ENCODE measurements at regions not wholly inside any gene's neighbourhood (a gene's known extent, or its start where the extent isn't known, plus 50 kb on each side); places are given as distances from the start of the nearest gene placed in this dataset.

DNA sequence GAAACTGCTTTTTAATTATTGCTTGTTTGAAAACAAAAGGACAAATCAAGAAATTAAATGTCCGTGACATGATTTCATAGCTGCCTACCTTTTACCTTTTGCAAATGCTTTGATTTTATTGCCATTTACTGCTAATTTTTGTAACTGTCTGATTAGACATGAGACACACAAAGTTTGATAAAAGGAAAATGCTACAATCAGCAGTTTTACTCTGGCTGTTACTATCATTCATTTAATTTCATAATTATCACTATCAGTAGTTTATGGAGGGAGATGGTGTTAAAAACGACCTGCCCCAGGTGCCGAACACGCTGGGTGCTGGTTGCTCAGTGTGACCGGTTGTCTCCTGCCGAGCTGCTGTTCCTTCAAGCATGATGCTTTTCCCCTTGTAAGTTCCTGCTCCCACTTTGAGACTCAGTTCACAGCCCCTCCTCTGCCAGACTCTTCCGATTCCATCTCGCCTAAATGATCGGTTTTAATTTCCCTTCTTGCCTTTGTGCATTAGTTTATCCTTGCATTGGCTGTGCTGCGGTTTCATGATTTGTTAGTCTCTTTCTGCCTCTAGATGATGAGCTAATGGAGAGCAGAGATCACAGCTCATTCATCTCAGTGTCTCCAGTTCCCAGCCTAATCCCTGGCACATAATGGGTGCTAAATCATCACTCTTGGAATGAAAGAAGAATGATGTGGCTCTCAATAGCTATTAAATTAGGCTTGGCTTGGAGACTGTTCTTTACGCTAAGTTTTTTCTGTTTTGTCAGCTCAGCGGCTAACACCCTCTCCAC, 110.6 kb downstream of the PFKFB3 start:
- Histone ChIP-seq H3K9me3 (ENCODE audit: insufficient read depth, low read length, severe bottlenecking) (no peaks in the 10 kb centered on the region), H2AFZ (ENCODE audit: low read depth, low read length) (no peak overlapping the region), H3K4me2 (ENCODE audit: insufficient read depth, low read length) (no peak overlapping the region), H3K27me3 (ENCODE audit: insufficient read depth, low read length, poor library complexity) (no peaks in the 10 kb centered on the region), H3K4me3 (ENCODE audit: low read depth in 1 of 2, low read length in 2 of 2) (no peak overlapping the region), H4K20me1 (ENCODE audit: insufficient read depth, low read length) (no peaks in the 10 kb centered on the region), H3K36me3 (ENCODE audit: insufficient read depth, low read length) (no peaks in the 10 kb centered on the region), H3K4me1 (ENCODE audit: insufficient read depth, low read length) (no peaks in the 10 kb centered on the region), H3K79me2 (ENCODE audit: insufficient read depth, low read length) (no peaks in the 10 kb centered on the region), H3K9ac (ENCODE audit: low read depth, low read length) (no peak overlapping the region), H3K27ac (ENCODE audit: low read length) (no peak overlapping the region)
- TF ChIP-seq, protein P1, sequence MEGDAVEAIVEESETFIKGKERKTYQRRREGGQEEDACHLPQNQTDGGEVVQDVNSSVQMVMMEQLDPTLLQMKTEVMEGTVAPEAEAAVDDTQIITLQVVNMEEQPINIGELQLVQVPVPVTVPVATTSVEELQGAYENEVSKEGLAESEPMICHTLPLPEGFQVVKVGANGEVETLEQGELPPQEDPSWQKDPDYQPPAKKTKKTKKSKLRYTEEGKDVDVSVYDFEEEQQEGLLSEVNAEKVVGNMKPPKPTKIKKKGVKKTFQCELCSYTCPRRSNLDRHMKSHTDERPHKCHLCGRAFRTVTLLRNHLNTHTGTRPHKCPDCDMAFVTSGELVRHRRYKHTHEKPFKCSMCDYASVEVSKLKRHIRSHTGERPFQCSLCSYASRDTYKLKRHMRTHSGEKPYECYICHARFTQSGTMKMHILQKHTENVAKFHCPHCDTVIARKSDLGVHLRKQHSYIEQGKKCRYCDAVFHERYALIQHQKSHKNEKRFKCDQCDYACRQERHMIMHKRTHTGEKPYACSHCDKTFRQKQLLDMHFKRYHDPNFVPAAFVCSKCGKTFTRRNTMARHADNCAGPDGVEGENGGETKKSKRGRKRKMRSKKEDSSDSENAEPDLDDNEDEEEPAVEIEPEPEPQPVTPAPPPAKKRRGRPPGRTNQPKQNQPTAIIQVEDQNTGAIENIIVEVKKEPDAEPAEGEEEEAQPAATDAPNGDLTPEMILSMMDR (IDR thresholded peaks at IDR 0.05; ENCODE audit: borderline replicate concordance, extremely low read depth, low read length, poor library complexity, severe bottlenecking), result no peak
- no peak for TF ChIP-seq EZH2 (IDR thresholded peaks at IDR 0.05; ENCODE audit: borderline replicate concordance, low read depth, low read length, severe bottlenecking)
- DNase-seq (no peak), ATAC-seq (ENCODE audit: insufficient read depth, low read depth) (no peak)

DNA sequence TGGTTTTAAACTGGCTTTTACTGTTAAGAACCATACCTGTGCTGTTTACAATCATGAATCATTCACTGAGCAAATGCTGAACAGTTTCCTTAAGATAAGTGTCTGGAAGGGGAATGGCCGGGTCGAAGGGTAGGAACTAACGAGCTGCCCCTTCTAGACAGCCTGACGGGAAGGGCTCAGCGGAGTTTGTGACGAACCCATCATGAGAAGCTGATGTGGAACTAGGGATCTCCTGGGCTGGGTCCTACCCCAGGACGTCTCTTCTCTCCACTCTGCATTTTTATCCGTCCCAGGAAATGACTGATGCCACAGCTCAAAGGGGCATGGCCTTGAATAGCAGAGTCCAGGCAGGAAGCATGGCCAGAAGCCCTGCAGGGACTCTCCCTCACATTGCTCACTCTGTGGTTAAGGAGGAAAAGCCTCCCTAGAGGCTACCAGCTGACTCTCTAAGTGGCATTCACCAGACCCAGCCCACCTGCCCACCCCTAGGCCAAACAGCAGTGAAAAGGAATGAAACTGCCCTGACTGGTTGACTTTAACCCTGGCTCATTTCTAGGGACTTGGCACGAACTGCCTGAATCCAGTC, 112.0 kb downstream of the PFKFB3 start:
- no peak overlapping the region for H2AFZ ChIP-seq (ENCODE audit: low read depth, low read length)
- H3K9ac ChIP-seq (ENCODE audit: low read depth, low read length), result no peak overlapping the region
- ATAC-seq (ENCODE audit: insufficient read depth, low read depth), result no peak
- TF ChIP-seq, protein P1 (IDR thresholded peaks at IDR 0.05; ENCODE audit: borderline replicate concordance, extremely low read depth, low read length, poor library complexity, severe bottlenecking), result no peak
- no peak for TF ChIP-seq EZH2 (IDR thresholded peaks at IDR 0.05; ENCODE audit: borderline replicate concordance, low read depth, low read length, severe bottlenecking)
- H3K4me2 ChIP-seq (ENCODE audit: insufficient read depth, low read length), result no peak overlapping the region
- no peak overlapping the region for H3K4me3 ChIP-seq (ENCODE audit: low read depth in 1 of 2, low read length in 2 of 2)
- H3K9me3 ChIP-seq (ENCODE audit: insufficient read depth, low read length, severe bottlenecking), result no peaks in the 10 kb centered on the region
- no peaks in the 10 kb centered on the region for H3K4me1 ChIP-seq (ENCODE audit: insufficient read depth, low read length)
- no peaks in the 10 kb centered on the region for H3K27me3 ChIP-seq (ENCODE audit: insufficient read depth, low read length, poor library complexity)
- H3K27ac ChIP-seq (ENCODE audit: low read length), result no peak overlapping the region
- H3K36me3 ChIP-seq (ENCODE audit: insufficient read depth, low read length), result no peaks in the 10 kb centered on the region
- no peak for DNase-seq
- H4K20me1 ChIP-seq (ENCODE audit: insufficient read depth, low read length), result no peaks in the 10 kb centered on the region
- no peaks in the 10 kb centered on the region for H3K79me2 ChIP-seq (ENCODE audit: insufficient read depth, low read length)

DNA sequence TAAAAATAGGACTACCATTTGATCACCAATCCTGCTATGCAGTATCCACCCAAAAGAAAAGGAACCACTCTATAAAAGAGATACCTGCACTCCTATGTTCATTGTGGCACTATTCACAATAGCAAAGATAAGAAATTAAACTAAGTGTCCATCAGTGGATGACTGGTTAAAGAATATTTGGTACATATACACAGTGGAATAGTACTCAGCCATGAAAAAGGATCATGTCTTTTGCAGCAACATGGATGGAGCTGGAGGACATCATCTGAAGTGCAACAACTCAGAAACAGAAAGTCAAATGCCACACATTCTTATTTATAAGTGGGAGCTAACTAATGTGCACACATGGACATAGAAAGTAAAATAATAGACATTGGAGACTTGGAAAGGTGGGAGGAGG, 116.4 kb downstream of the PFKFB3 start:
- Histone ChIP-seq H3K9ac (ENCODE audit: low read depth, low read length) (no peak overlapping the region), H3K4me2 (ENCODE audit: insufficient read depth, low read length) (no peak overlapping the region), H2AFZ (ENCODE audit: low read depth, low read length) (no peak overlapping the region), H3K36me3 (ENCODE audit: insufficient read depth, low read length) (no peaks in the 10 kb centered on the region), H4K20me1 (ENCODE audit: insufficient read depth, low read length) (no peaks in the 10 kb centered on the region), H3K9me3 (ENCODE audit: insufficient read depth, low read length, severe bottlenecking) (no peaks in the 10 kb centered on the region), H3K27ac (ENCODE audit: low read length) (no peak overlapping the region), H3K27me3 (ENCODE audit: insufficient read depth, low read length, poor library complexity) (no peaks in the 10 kb centered on the region), H3K4me1 (ENCODE audit: insufficient read depth, low read length) (no peaks in the 10 kb centered on the region), H3K4me3 (ENCODE audit: low read depth in 1 of 2, low read length in 2 of 2) (no peak overlapping the region), H3K79me2 (ENCODE audit: insufficient read depth, low read length) (no peaks in the 10 kb centered on the region)
- no peak for ATAC-seq (ENCODE audit: insufficient read depth, low read depth)
- DNase-seq, result no peak
- TF ChIP-seq, protein P1 (IDR thresholded peaks at IDR 0.05; ENCODE audit: borderline replicate concordance, extremely low read depth, low read length, poor library complexity, severe bottlenecking), result no peak
- no peak for TF ChIP-seq EZH2 (IDR thresholded peaks at IDR 0.05; ENCODE audit: borderline replicate concordance, low read depth, low read length, severe bottlenecking)
